Ammon's horn (tissue), 1 donor: ENCODE measurements at regions not wholly inside any gene's neighbourhood (a gene's known extent, or its start where the extent isn't known, plus 50 kb on each side); places are given as distances from the start of the nearest gene placed in this dataset.
A peak's percentile ranks its signal among the peaks of the same experiment; 100 is the strongest.

ENCODE experiments used
- DNase-seq: peaks from one replicate; pipeline ENCODE4 v3.0.0-alpha.2; 2016; ENCODE audit warnings: low spot score

DNA sequence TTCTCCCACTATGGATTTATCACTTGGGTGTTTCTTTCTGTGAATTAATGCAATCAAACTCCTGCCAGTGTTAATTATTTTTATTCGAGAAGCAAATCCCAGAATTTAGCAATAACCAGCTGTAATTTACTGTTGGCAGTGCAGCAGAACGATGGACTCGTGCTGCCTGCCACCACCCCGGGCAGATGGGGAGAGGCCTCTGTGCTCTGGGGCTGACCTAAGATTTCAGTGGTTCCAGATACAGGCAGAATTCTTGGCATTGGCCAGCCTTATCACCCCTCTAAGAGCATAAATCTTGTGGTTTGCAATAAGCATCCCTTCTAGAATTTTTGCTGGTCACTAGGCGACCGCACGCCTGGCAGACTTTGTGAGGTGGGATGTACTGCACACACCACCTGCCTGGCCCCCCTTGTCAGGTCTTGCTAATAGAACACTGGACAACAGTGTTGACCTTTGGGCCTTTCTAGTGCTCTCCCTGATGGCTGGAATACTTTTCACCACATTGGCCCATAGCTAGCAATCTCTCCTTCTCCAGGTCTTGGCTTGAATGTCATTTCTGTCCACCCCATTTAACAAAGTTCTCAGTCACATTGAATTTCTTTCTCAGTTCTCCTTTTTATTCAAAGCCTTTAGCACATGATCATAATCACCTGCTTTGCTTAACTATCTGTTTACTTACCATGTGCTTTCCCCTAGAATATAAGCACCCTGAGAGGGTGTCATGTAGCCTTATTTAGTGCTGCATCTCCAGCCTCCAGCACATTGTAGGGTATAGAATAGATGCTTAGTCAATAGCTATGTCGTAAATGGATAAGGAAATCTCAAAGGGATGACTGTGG is 122.1 kb upstream of the DYNLRB2 start:
- no peak for DNase-seq

- no peak for DNase-seq
Measured at GRCh38 chr16:80417706-80418271, 123.0 kb upstream of the DYNLRB2 start.

DNA sequence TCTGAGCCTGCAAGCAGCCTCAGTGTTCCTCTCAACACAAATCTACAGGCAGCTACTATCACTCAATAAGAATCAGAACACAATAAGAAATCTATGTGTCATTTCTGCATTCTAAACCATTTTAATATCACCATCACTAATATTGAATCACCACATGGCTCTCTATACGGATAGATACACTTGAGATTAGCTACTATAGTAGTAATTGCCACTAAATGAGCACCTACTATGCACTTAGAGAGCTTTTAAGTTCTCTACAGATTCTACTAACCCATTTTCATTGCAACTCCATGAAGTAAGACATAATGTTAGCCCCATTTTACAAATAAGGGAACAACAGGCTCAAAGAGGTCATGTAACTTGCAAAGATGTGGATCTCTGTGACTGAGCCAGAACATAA is 132.8 kb upstream of the DYNLRB2 start:
- DNase-seq, result no peak

- DNase-seq, result no peak
Measured at GRCh38 chr16:80407265-80407987, 133.4 kb upstream of the DYNLRB2 start.

GRCh38 chr16:80404847-80405246 is 135.9 kb upstream of the DYNLRB2 start:
- no peak for DNase-seq

- DNase-seq, result no peak
Measured at GRCh38 chr16:80403894-80404293, 136.9 kb upstream of the DYNLRB2 start.

- DNase-seq, result no peak
Measured at GRCh38 chr16:80390871-80391489, 149.8 kb upstream of the DYNLRB2 start.

GRCh38 chr16:80390046-80390445 is 150.7 kb upstream of the DYNLRB2 start:
- DNase-seq, result no peak

DNA sequence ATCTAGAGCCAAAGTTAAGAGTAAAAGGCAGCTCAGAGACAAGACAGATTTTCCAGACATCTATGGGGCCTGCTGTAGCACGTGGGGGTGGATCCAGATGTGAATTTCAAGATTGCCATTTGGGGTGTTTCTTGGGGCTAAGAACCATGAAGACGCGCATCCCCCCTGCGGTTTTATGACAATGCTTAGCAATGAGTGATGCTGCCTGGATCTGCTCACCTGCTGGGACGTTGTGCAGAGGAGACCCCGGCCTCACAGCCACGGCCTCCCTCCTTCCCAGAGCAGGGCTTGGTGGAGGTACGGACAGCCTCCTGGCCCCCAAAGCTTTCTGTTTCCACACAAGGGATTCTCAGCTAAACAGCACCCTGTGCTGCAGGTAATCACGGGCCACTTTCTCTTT is 151.5 kb upstream of the DYNLRB2 start:
- no peak for DNase-seq

DNA sequence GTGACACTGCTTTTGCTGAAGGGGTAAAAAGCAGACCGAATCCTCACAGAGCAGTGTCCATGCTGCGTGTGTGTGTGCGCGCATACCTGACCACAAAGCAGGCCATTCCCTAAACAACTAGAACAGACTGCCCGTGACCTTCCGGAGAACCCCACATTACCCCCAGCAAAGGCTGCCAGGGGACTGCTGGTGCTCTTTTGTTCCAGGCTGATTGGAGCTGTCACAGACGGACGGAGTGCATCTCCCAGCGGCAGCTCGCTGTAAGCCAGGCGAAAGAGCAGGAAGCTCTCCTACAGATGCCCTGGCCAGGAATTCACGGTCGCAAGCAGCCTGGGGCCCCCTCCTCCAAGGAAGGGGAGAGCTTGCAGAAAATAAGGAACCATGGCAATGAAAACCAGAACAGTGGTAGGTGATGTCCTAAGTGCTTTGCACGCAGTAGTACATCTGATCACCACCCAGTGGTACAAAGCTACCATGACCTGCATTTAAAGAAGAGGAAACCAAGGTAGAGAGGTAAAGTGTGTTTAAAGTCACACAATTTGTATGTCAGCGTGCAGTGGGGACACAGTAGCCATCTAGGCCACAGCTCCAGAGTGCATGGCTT is 153.4 kb upstream of the DYNLRB2 start:
- no peak for DNase-seq

GRCh38 chr16:80384862-80385261 is 155.9 kb upstream of the DYNLRB2 start:
- no peak for DNase-seq

GRCh38 chr16:80380514-80380913 is 160.3 kb upstream of the DYNLRB2 start:
- DNase-seq, result no peak

GRCh38 chr16:80377096-80377956 is 163.5 kb upstream of the DYNLRB2 start:
- no peak for DNase-seq

DNA sequence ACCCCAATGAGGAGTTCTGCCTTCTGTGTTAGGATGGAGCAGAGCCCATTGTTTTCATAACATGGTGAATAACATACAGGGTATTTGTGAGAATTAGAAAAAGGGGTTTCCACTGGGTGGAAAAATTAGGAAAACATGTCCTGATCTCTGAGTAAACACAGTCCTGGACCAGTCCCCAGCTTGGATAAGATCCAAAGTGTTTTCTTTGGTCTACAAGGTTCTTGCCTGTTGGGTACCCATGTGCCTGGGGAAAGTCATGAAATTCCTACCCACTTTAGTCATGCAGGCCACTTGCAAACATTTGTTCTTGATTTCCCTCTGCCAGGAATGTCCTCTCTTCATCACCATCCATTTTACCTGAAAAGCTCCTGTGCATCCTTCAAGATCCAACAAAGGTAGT is 164.8 kb upstream of the DYNLRB2 start:
- DNase-seq, result no peak

DNA sequence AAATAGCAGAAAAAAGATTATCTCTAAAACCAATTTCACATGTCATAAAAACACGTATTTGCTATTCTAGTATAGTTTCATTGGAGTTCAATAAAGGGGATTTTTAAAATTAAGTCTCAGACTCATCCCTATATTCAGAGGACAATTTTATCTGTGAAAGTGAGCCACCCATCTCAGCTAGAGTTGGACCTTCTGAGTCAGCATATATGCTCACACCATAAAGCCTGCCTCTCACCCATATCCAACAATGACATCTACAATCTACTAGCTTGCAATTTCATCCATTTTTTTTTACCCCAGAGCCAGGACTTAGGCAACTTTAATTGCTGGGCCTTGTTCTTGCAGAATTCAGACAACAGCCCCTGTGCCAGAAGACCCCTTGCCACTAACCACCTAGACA is 165.3 kb upstream of the DYNLRB2 start:
- no peak for DNase-seq

GRCh38 chr16:80372341-80372740 is 168.5 kb upstream of the DYNLRB2 start:
- DNase-seq, result no peak

- DNase-seq, result peak; percentile 79
Measured at GRCh38 chr16:80369138-80369958, 171.4 kb upstream of the DYNLRB2 start.

GRCh38 chr16:80367037-80367658 is 173.6 kb upstream of the DYNLRB2 start:
- no peak for DNase-seq

GRCh38 chr16:80366023-80366422 is 174.8 kb upstream of the DYNLRB2 start:
- DNase-seq, result no peak

DNA sequence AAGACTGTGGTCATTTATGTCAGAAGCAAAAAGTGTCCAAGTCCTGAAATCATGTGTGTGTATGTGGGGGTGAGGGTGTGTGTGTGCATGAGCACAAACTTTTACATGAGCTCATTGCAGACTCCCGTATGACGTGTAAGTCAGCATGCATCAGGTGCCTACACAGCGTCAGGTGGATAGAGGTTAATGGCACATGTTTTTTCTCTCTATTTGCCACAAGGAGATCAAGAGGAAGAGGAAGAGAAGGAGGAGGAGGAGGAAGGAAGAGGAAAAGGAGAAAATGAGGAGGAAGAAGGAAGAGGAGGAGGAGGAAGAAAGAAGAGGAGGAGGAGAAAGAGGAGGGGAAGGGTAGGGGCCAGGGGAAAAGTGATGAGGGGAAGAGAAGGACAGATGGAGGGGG is 178.0 kb upstream of the DYNLRB2 start:
- DNase-seq, result no peak
